NCI-H82 treated with DMSO at 0.1 percent for 48 hours (cell line): ENCODE measurements at regions not wholly inside any gene's neighbourhood (a gene's known extent, or its start where the extent isn't known, plus 50 kb on each side); places are given as distances from the start of the nearest gene placed in this dataset.

Experiments
- DNase-seq: peaks from one replicate; lab custom pipeline; 2025; ENCODE audit not compliant: unreplicated experiment; lab: John Stamatoyannopoulos, UW

DNA sequence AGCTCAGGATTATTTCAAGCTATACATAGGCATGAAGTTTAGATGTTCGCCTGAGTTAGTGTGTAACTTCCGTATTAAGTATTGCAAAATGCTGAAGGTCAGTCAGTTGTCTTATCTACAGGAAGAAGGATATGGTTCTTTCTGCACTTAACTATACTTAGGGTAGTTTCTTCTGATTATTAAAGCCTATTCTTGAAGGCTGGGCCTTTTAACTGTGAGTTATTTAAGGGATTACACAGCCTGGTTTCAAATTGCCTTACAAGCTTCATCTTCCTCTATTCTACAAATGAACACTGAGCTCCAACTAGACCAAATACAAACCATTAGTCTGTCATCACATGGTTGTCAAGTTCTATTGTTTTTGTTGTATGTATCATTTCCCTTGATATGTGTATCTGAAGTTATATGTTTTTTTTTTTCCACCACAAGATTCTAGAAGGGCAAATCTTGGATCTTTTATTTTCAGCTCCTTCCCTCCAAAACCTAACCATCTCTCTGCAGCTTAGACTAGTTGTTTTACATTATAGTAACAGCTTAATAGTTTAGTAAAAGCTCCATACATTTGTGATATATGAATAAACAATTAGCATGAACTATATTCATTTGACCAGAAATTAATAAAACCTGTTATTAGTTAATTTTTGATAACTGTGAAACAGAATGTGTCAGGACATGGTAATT, 272.9 kb upstream of the KCNMB2 start:
- peak; percentile 39 for DNase-seq

DNA sequence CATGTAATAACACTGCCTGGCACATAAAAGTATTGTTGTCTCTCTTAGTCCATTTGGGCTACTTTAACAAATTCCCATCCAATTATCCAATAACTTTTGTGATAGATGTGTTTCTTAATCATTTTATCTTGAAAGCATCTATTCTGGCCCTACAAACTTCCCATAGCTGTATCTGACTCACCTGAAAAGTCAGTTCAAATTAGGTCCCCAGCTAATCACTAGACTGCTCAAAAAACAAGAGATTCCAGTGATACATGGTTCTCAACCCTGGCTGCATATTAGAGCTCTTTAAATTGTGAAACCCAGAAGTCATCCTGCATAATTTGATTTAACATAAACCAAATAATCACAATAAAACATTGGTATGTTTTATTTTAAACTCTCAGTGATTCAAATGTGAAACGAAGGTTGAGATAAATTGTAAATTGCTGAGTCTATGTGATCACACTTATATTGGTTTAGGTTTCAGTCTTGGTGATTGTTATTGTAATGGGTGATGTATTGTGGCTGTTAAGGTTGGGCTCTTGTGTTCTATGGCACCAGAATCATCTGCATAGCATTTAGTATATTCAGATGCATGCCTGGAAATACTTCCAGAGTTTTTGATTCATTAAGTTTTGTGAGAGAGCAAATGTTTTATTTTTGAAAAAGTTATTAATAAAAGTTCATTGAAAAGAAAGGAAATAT, 268.9 kb upstream of the KCNMB2 start:
- no peak for DNase-seq

GRCh38 chr3:178270838-178271237, 265.4 kb upstream of the KCNMB2 start:
- DNase-seq: no peak

- DNase-seq: no peak
Observed at GRCh38 chr3:178271740-178272387, 264.4 kb upstream of the KCNMB2 start.

DNA sequence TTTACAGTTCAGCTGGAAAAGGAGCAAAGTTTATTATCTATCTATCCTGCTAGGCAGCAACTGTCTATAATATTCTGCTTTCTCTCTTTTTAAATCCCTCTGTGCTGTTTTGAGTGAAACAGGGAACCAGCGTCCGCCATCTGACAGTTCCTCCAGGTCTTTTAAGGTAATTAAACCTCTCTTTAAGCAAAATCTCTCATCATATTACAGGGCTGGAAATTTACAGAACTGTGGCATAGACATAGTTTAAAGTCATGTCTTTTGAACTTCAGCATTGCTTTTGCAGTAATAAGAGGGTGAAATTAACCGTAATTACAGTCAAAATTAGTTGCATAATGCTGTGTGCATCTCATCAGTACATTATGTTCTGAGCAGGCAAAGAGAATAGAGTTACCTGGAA, 263.4 kb upstream of the KCNMB2 start:
- DNase-seq: no peak

- DNase-seq: no peak
Observed at GRCh38 chr3:178274711-178275110, 261.5 kb upstream of the KCNMB2 start.

- no peak for DNase-seq
Observed at GRCh38 chr3:178275311-178275710, 260.9 kb upstream of the KCNMB2 start.

GRCh38 chr3:178275793-178276192, 260.4 kb upstream of the KCNMB2 start:
- no peak for DNase-seq

- DNase-seq: no peak
Observed at GRCh38 chr3:178277605-178278004, 258.6 kb upstream of the KCNMB2 start.

DNA sequence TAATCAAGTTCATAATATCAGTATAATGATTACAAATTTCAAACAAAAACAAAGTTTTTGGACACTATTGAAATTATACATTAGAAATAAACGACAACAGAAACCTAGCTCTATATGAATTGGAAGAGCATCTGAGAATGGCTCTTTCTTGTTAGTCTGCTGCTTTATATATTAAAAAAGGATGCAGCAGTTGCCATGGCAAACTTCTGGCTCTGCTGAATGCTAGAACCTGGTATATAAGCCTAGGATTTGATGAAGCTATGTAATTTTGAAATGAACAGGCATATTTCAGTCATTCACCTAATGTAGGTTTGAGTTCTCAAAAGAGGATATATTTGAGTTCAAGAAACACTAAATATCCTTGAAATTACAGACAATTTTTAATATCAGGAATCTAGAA, 252.7 kb upstream of the KCNMB2 start:
- no peak for DNase-seq

GRCh38 chr3:178284181-178284580, 252.1 kb upstream of the KCNMB2 start:
- DNase-seq: no peak

GRCh38 chr3:178288074-178288473, 248.2 kb upstream of the KCNMB2 start:
- DNase-seq: no peak

DNA sequence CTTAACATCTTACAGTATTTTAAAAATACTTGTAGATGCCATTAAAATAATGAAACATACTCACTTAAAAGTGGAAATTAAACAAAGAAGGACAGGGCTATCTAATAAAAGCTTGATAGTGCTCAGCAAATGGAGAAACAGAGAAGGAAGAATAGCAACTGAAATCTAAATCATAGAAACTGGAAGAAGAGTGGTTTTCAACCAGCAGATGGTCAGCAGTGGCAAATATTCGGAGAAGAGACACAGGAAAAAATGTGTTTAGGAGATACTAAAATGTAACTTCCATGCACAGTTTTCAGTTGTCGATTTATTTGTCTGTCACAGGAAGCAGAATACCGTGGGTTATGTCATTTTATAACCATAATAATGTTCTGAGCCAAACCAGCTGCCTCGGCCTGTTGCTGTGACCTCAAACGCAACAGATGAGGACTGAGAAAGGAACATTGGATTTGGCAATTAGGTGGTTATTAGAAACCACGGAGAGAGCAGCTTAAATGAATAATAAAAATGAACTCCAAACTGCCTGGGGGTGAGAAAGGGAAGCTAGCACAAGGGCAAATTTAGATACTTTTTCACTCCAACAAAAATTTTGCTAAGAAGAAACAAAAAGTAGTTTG, 246.6 kb upstream of the KCNMB2 start:
- no peak for DNase-seq

DNA sequence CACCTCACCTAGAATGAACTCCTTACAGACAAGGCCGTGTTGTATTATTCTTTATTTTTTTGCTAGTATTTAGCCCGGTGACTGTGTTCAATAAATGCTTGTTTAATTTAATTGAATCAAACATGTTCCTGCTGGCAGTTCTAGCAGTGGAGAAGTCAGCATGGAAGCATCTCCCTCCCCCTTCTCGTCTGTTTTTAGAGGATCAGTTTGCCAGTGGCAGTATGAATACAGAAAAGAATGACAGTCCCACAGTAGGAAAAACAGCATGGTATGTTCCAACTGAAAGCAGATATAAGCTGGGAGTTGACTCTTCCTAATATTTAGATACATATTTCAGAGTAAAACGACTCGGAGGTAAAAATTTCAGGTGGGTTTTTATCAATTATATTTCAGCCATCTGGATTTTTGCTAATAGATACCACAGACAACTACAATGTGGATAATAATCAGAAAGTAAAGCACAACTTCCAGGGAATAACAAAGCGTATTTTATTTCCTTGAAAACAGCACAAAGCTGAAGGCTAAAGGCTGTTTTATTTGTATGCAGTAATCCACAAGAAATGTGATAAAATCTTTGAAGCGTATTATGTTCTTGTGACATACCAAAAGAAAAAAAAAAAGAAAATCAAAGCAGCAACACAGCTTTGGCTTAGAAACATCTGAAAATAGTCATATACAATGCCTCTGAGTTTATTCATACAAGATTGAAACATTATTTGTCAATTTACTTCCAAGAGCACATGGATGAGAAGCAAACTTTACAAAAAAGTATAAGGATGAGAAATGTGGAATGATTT, 244.5 kb upstream of the KCNMB2 start:
- no peak for DNase-seq

- no peak for DNase-seq
Observed at GRCh38 chr3:178295292-178295912, 240.8 kb upstream of the KCNMB2 start.

DNA sequence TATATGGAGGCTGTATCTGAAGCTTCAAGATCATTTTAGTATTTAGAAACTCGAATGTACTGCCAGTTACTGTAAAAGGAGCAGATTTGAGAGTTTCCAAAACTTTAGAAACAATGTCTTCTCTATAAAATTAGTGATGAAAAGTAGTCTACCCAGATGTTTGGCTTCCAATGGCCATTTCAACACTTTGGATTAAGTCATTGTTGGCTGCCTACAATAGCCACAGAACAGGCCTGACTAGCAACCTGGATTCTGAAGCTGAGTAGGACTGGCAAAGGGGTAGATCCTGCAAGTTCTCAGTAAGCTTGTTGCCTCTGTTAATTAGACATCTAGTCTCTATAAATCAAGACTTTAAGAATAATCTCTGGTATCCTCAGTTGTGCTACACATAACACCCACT, 239.0 kb upstream of the KCNMB2 start:
- DNase-seq: no peak

GRCh38 chr3:178297740-178298139, 238.5 kb upstream of the KCNMB2 start:
- no peak for DNase-seq

DNA sequence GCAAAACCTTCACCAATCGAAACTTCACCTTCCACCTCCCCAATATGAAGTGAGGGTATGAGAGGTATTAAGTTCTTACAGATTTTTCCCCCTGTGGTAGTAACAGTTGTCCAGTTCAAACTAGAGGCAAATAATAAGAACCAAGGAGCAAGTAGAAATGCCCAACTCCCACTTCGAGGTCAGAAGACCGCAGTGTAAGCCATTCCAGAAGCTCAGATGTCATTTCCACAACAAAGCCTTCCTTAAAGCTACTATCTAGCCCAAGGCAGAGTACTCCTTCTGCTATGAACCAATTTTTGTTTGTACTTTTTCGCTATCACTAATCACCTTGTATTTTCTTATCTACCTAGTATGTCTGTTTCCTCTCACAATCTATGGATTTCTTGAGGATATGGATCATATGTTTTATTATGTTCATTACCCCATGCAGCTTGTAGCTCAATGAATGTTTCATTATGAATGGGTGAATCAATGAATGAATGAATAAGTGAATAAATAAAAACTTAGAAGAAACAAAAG, 235.7 kb upstream of the KCNMB2 start:
- DNase-seq: no peak

DNA sequence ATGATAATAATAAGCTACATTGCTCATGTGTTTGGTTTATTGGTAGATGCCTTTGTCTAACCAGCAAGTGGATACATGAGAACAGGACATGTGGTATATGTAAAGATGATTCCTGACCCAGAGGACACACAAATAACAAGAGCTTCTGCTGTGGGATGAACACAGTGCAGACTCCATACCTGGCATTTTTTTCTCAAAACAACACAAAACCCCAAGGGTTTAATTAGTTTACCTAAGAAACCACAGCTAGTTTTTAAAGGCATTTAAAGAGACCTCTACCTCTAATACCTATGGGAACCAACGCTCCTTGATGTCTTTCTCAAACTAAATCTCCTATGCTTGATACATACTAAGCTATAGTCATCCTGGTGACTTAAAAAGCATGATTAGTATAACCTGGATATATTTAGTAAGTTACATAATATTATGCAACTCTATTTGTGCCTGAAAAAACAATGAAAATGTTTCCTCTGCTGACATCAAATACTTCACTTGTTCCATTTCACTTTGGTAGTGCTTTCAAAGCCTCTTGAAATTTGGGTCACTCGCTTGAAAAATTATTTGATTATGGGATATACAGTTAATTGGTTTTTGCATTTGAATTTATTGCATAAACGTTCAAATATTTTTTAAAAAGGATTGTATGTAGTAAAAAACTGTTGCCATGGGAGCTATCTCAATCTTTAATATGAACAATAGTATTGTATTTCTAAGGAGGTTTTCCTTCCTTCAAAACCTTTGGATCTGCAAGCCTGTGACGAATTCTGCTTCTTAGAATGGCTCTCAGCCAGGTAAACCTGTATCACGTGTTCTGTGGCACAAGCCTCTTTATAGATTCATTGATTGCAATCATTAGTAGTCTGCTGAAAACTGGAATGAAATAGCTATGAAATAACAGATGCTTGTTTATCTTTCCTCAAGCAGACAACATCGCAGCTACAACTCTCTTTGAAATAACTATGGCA, 233.0 kb upstream of the KCNMB2 start:
- no peak for DNase-seq
